ENCODE measurements at regions not wholly inside any gene's neighbourhood (a gene's known extent, or its start where the extent isn't known, plus 50 kb on each side); places are given as distances from the start of the nearest gene placed in this dataset.
A peak's percentile ranks its signal among the peaks of the same experiment; 100 is the strongest.

- intact Hi-C loops (cut with DNase I), result loop anchor here in 1 of 10 donors (5.0 kb wide), 1 partner anchor 299 kb away; no protein-coding TSS in a partner anchor
- H3K27ac ChIP-seq, result peak overlapping the region in 3 of 10 donors; percentile 6 to 44 (median 20)
- H3K4me1 ChIP-seq, result peaks cover 0 to 7% (median 0%) of the 10 kb centered on the region in 9 donors
- peak; percentile 30 to 87 (median 63) for ATAC-seq
- 76 to 82% methylated on average over 6 of the region's 6 CpGs for WGBS, 2 donors
- H3K4me3 ChIP-seq, result no peak overlapping the region
- no peaks in the 10 kb centered on the region for H3K36me3 ChIP-seq
- TF ChIP-seq, protein P1, sequence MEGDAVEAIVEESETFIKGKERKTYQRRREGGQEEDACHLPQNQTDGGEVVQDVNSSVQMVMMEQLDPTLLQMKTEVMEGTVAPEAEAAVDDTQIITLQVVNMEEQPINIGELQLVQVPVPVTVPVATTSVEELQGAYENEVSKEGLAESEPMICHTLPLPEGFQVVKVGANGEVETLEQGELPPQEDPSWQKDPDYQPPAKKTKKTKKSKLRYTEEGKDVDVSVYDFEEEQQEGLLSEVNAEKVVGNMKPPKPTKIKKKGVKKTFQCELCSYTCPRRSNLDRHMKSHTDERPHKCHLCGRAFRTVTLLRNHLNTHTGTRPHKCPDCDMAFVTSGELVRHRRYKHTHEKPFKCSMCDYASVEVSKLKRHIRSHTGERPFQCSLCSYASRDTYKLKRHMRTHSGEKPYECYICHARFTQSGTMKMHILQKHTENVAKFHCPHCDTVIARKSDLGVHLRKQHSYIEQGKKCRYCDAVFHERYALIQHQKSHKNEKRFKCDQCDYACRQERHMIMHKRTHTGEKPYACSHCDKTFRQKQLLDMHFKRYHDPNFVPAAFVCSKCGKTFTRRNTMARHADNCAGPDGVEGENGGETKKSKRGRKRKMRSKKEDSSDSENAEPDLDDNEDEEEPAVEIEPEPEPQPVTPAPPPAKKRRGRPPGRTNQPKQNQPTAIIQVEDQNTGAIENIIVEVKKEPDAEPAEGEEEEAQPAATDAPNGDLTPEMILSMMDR (IDR thresholded peaks at IDR 0.05), result no peak
- no peaks in the 10 kb centered on the region for H3K27me3 ChIP-seq
- H3K9me3 ChIP-seq, result peaks cover 0 to 15% (median 0%) of the 10 kb centered on the region in 11 donors
- DNase-seq, result peak in 1 of 2 donors; percentile 8
Observed at GRCh38 chr20:12311094-12311865, 393.6 kb downstream of the BTBD3 start.

- DNase-seq, result no peak
- H3K27me3 ChIP-seq, result no peaks in the 10 kb centered on the region
- TF ChIP-seq, protein P1 (IDR thresholded peaks at IDR 0.05), result no peak
Observed at GRCh38 chr20:12315652-12316051, 398.0 kb downstream of the BTBD3 start.

GRCh38 chr20:12316794-12317193 lies 399.1 kb downstream of the BTBD3 start:
- Histone ChIP-seq H3K4me1 (no peaks in the 10 kb centered on the region), H3K36me3 (no peaks in the 10 kb centered on the region), H3K27me3 (no peaks in the 10 kb centered on the region), H3K27ac (no peak overlapping the region), H3K4me3 (no peak overlapping the region), H3K9me3 (no peaks in the 10 kb centered on the region)
- TF ChIP-seq, protein P1 (IDR thresholded peaks at IDR 0.05), result no peak
- DNase-seq (no peak), ATAC-seq (no peak)
- WGBS, 2 donors, result 97 to 98% methylated on average over 2 of the region's 2 CpGs
- intact Hi-C loops (cut with DNase I), result no loop called here

More at GRCh38 chr20:12315652-12316051, 398.0 kb downstream of the BTBD3 start:
- intact Hi-C loops (cut with DNase I), result no loop called here
- no peak for ATAC-seq
- peaks cover 0 to 4% (median 0%) of the 10 kb centered on the region in 11 donors for H3K9me3 ChIP-seq
- no peaks in the 10 kb centered on the region for H3K4me1 ChIP-seq
- 49 to 64% methylated on average over 1 of the region's 1 CpG for WGBS, 2 donors
- no peak overlapping the region for H3K27ac ChIP-seq
- no peak overlapping the region for H3K4me3 ChIP-seq
- H3K36me3 ChIP-seq, result no peaks in the 10 kb centered on the region

GRCh38 chr20:12317433-12317832 lies 399.7 kb downstream of the BTBD3 start:
- TF ChIP-seq, protein P1 (IDR thresholded peaks at IDR 0.05), result no peak
- H3K4me3 ChIP-seq, result no peak overlapping the region
- 88 to 90% methylated on average over 2 of the region's 2 CpGs for WGBS, 2 donors
- ATAC-seq (no peak), DNase-seq (no peak)
- no peaks in the 10 kb centered on the region for H3K36me3 ChIP-seq
- H3K9me3 ChIP-seq, result no peaks in the 10 kb centered on the region
- intact Hi-C loops (cut with DNase I), result no loop called here
- no peaks in the 10 kb centered on the region for H3K27me3 ChIP-seq
- no peak overlapping the region for H3K27ac ChIP-seq
- H3K4me1 ChIP-seq, result no peaks in the 10 kb centered on the region

Data from heart right ventricle (tissue), 16 donors.